HG03558 (cell line): ENCODE measurements at regions not wholly inside any gene's neighbourhood (a gene's known extent, or its start where the extent isn't known, plus 50 kb on each side); places are given as distances from the start of the nearest gene placed in this dataset.

Experiments used
- ATAC-seq: cut with Tn5 transposase; IDR thresholded peaks from one replicate; pipeline ENCODE4 v1.9.1; 2021; ENCODE audit warnings: moderate number of reproducible peaks; ENCODE audit not compliant: unreplicated experiment; ENCODE audit errors: extremely low read depth

- ATAC-seq: no peak
Measured at GRCh38 chr12:90112666-90113065, 404.0 kb upstream of the ATP2B1 start.

GRCh38 chr12:90111791-90112580, 403.3 kb upstream of the ATP2B1 start:
- no peak for ATAC-seq

- ATAC-seq: no peak
Measured at GRCh38 chr12:90106568-90106967, 397.9 kb upstream of the ATP2B1 start.

- peak; percentile 74 for ATAC-seq
Measured at GRCh38 chr12:90102957-90103652, 394.5 kb upstream of the ATP2B1 start.

GRCh38 chr12:90100579-90100978, 391.9 kb upstream of the ATP2B1 start:
- no peak for ATAC-seq

GRCh38 chr12:90099288-90099687, 390.6 kb upstream of the ATP2B1 start:
- no peak for ATAC-seq

GRCh38 chr12:90098132-90098779, 389.6 kb upstream of the ATP2B1 start:
- ATAC-seq: no peak

- no peak for ATAC-seq
Measured at GRCh38 chr12:90091809-90092208, 383.2 kb upstream of the ATP2B1 start.

GRCh38 chr12:90090929-90091651, 382.5 kb upstream of the ATP2B1 start:
- ATAC-seq: no peak

GRCh38 chr12:90086281-90086680, 377.6 kb upstream of the ATP2B1 start:
- no peak for ATAC-seq

GRCh38 chr12:90085494-90086274, 377.0 kb upstream of the ATP2B1 start:
- no peak for ATAC-seq

GRCh38 chr12:90084018-90084417, 375.4 kb upstream of the ATP2B1 start:
- no peak for ATAC-seq

- no peak for ATAC-seq
Measured at GRCh38 chr12:90080616-90081015, 372.0 kb upstream of the ATP2B1 start.

GRCh38 chr12:90079529-90080210, 371.0 kb upstream of the ATP2B1 start:
- no peak for ATAC-seq

GRCh38 chr12:90078344-90078743, 369.7 kb upstream of the ATP2B1 start:
- no peak for ATAC-seq

GRCh38 chr12:90077756-90078155, 369.1 kb upstream of the ATP2B1 start:
- no peak for ATAC-seq

GRCh38 chr12:90076851-90077319, 368.2 kb upstream of the ATP2B1 start:
- no peak for ATAC-seq

GRCh38 chr12:90075685-90076084, 367.0 kb upstream of the ATP2B1 start:
- no peak for ATAC-seq

- ATAC-seq: no peak
Measured at GRCh38 chr12:90074086-90074485, 365.4 kb upstream of the ATP2B1 start.
